Esophagus squamous epithelium (tissue), 4 donors: ENCODE measurements at regions not wholly inside any gene's neighbourhood (a gene's known extent, or its start where the extent isn't known, plus 50 kb on each side); places are given as distances from the start of the nearest gene placed in this dataset.

Experiments
- POLR2A ChIP-seq, 4 donors: fragments of 450-650 bp; IDR thresholded peaks; one replicate each; pipeline ENCODE4 v1.6.1; 2017; ENCODE audit warnings: antibody characterized with exemption in 4 of 4, mild to moderate bottlenecking in 4 of 4, moderate library complexity in 3 of 4
- TF ChIP-seq, protein P1 (sequence below), 6 experiments: fragments of 450-650 bp in 4 of 6; fragments of 200-600 bp in 2 of 6; sonication (generic) in 2 of 6; IDR thresholded peaks; one replicate each; pipeline ENCODE4 v1.5.1; 2016 to 2019; ENCODE audit warnings: antibody characterized with exemption in 6 of 6, mild to moderate bottlenecking in 4 of 6, moderate library complexity in 4 of 6

DNA sequence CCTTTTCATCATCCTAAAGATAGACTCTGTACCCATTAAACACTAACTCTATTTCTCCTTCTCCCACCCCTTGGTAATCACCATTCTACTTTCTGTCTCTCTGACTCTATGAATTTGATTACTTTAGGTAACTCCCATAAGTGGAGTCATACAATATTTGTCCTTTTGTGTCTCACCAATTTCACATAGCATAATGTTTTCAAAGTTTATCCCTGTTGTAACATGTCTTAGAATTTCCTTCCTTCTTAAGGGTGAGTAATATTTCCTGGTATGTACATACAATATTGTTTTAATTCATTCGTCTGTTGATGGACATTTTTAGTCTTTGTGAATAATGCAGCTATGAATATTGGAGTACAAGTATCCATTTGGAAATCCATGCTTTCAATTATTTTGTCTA lies 50.9 kb upstream of the CDCA7L start:
- TF ChIP-seq, protein P1, sequence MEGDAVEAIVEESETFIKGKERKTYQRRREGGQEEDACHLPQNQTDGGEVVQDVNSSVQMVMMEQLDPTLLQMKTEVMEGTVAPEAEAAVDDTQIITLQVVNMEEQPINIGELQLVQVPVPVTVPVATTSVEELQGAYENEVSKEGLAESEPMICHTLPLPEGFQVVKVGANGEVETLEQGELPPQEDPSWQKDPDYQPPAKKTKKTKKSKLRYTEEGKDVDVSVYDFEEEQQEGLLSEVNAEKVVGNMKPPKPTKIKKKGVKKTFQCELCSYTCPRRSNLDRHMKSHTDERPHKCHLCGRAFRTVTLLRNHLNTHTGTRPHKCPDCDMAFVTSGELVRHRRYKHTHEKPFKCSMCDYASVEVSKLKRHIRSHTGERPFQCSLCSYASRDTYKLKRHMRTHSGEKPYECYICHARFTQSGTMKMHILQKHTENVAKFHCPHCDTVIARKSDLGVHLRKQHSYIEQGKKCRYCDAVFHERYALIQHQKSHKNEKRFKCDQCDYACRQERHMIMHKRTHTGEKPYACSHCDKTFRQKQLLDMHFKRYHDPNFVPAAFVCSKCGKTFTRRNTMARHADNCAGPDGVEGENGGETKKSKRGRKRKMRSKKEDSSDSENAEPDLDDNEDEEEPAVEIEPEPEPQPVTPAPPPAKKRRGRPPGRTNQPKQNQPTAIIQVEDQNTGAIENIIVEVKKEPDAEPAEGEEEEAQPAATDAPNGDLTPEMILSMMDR (IDR thresholded peaks at IDR 0.05): no peak
- TF ChIP-seq POLR2A (IDR thresholded peaks at IDR 0.05): no peak
